Keratinocyte (primary cell): ENCODE measurements at regions not wholly inside any gene's neighbourhood (a gene's known extent, or its start where the extent isn't known, plus 50 kb on each side); places are given as distances from the start of the nearest gene placed in this dataset.

Experiments used
- CTCF ChIP-seq, 3 experiments: IDR thresholded peaks in 1 of 3; conservative IDR thresholded peaks in 1 of 3; optimal IDR thresholded peaks in 1 of 3; 2 replicates in 2 of 3; 3 replicates in 1 of 3; pipeline versions ENCODE3 to v1.5.1; 2011; ENCODE audit warnings: low read length in 3 of 3, mild to moderate bottlenecking in 3 of 3, moderate library complexity in 2 of 3, control low read depth in 1 of 3, inconsistent platforms in 1 of 3; ENCODE audit not compliant: insufficient read depth in 2 of 3; ENCODE audit errors: extremely low read depth in 1 of 3
- EZH2 ChIP-seq: IDR thresholded peaks from one replicate; pipeline ENCODE4 v1.6.1; 2012; ENCODE audit warnings: inconsistent platforms, mild to moderate bottlenecking, low read length, moderate library complexity

- no peak for TF ChIP-seq CTCF (optimal IDR thresholded peaks at IDR 0.05 in 1 of 3, IDR thresholded peaks at IDR 0.05 in 1 of 3, conservative IDR thresholded peaks at IDR 0.05 in 1 of 3; ENCODE audit: extremely low read depth in 1 of 3, insufficient read depth in 2 of 3, low read length in 3 of 3)
- TF ChIP-seq EZH2: no peak
Measured at GRCh38 chr9:82819260-82819659, 243.7 kb downstream of the RASEF start.
